Muscle layer of colon (tissue), 2 donors: ENCODE measurements at regions not wholly inside any gene's neighbourhood (a gene's known extent, or its start where the extent isn't known, plus 50 kb on each side); places are given as distances from the start of the nearest gene placed in this dataset.

Experiments
- H3K27ac ChIP-seq: one replicate; pipeline ENCODE4 v1.7.0; 2013; ENCODE audit warnings: low read depth, mild to moderate bottlenecking, low read length, moderate library complexity
- H3K27me3 ChIP-seq, 2 donors: one replicate each; pipeline ENCODE4 v1.7.0; 2013; ENCODE audit warnings: low read length in 2 of 2, mild to moderate bottlenecking in 2 of 2; ENCODE audit not compliant: insufficient read depth in 2 of 2, control insufficient read depth in 1 of 2
- H3K36me3 ChIP-seq: one replicate; pipeline ENCODE4 v1.7.0; 2013; ENCODE audit warnings: mild to moderate bottlenecking, low read length; ENCODE audit not compliant: insufficient read depth
- H3K4me1 ChIP-seq: one replicate; pipeline ENCODE4 v1.7.0; 2013; ENCODE audit warnings: mild to moderate bottlenecking, low read length; ENCODE audit not compliant: insufficient read depth
- H3K4me3 ChIP-seq, 2 donors: one replicate each; pipeline ENCODE4 v1.7.0; 2013; ENCODE audit warnings: low read length in 2 of 2, low read depth in 1 of 2, mild to moderate bottlenecking in 1 of 2, moderate library complexity in 1 of 2
- H3K9ac ChIP-seq: one replicate; pipeline ENCODE4 v1.7.0; 2013; ENCODE audit warnings: low read length
- H3K9me3 ChIP-seq: one replicate; pipeline ENCODE4 v1.7.0; 2013; ENCODE audit warnings: mild to moderate bottlenecking, low read length
- donor health status: abdominal sarcoma.
- donor health status: Adenocarcinoma of cecum.

DNA sequence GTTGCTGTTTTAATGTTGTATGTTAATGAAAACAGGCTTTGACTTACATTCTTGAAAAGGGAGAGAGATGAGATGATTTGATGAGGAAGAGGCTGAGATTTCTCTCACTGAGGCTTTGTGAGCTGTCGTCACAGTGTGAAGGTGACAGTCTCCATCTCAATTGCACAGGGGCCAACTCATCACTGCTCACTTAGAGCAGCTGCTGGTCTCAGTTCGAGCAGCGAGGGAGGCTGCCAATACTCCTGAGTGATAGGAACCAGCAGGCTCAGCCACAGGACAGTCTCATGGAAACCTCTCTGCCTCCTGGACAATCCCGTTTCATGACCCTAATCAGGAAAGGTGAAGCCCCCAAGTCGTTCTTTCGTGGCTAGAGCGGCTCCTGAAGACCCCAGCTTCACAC lies 170.7 kb upstream of the SOX11 start:
- H3K9me3 ChIP-seq, result no peaks in the 10 kb centered on the region
- H3K4me1 ChIP-seq, result peaks cover 21% of the 10 kb centered on the region
- no peak overlapping the region for H3K9ac ChIP-seq
- H3K27ac ChIP-seq, result no peak overlapping the region
- no peaks in the 10 kb centered on the region for H3K27me3 ChIP-seq
- no peak overlapping the region for H3K4me3 ChIP-seq
- no peaks in the 10 kb centered on the region for H3K36me3 ChIP-seq

DNA sequence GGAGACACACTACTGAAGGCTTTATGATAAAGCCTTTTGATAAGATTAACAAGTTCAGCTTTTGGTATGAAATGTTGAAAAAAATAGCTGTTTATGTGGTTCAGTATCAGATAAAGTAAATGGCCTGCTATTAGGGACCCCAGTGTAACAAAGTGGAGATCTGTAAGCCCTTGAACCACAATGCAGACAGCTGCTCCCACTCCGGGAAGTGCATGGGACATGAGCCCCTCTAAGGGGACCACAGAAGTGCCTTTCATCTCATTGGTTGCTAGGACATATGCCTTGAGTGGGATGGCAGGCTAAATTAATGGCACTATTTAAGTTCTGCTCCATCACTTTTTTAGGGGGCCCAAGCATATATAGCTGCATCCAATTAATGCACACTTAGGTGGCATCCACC lies 167.6 kb upstream of the SOX11 start:
- Histone ChIP-seq H3K27me3 (no peaks in the 10 kb centered on the region), H3K36me3 (no peaks in the 10 kb centered on the region), H3K9ac (no peak overlapping the region), H3K4me1 (peaks cover 21% of the 10 kb centered on the region), H3K4me3 (no peak overlapping the region), H3K9me3 (no peaks in the 10 kb centered on the region), H3K27ac (no peak overlapping the region)

DNA sequence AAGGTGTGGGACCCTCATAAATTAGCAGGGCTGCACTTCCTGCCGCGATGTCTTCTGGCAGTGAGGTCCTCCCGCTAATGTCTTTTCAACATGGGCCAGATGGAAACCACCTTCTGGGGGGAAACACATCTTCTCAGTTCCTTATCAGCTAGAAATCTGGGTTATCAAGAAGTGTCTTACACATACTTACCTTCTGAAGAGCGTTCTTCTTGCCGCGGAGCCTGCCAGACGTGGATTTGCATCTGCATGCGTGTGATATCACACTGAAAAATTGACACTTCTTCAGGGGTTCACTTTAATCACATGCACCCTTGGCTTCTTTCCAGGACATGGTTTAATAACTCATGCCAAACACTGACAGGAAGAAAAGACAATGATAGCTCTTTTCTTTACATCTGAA lies 163.5 kb upstream of the SOX11 start:
- no peaks in the 10 kb centered on the region for H3K9me3 ChIP-seq
- no peaks in the 10 kb centered on the region for H3K4me1 ChIP-seq
- no peak overlapping the region for H3K27ac ChIP-seq
- H3K9ac ChIP-seq, result no peak overlapping the region
- H3K27me3 ChIP-seq, result no peaks in the 10 kb centered on the region
- H3K36me3 ChIP-seq, result no peaks in the 10 kb centered on the region
- H3K4me3 ChIP-seq, result no peak overlapping the region

DNA sequence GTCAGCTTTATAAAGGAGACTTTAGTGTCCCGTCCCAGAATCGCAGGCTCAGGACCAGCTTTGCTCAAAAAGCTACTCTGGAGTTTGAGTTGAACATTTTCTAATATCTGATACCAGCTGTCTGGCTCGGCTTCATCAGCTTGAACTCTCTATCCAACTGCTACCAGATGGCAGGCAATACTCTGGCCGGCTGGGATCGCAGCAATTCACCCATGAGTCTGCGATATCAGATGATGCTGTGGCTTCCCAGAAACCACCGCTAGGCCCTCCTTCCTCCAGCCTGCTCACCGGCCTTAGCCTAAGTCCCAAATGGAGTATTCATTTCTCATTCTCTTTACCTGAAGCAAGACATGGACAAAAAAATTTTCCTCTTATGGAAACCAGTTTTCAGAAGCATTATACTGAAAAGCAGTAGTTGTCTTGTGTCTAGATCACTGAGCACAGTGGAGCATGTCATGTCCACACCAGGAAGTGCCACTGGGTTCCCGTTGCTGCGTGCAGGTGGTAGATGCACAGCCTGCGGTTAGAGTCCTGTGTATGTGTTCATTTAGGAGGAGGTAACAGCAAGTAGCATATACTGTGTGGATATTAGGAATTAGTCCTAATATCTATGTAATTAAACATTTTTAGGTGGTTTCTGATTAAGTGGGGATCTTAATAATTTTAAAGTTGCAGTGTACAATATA lies 162.0 kb upstream of the SOX11 start:
- H3K27ac ChIP-seq, result no peak overlapping the region
- no peaks in the 10 kb centered on the region for H3K9me3 ChIP-seq
- H3K36me3 ChIP-seq, result no peaks in the 10 kb centered on the region
- no peaks in the 10 kb centered on the region for H3K27me3 ChIP-seq
- H3K4me1 ChIP-seq, result no peaks in the 10 kb centered on the region
- H3K4me3 ChIP-seq, result no peak overlapping the region
- H3K9ac ChIP-seq, result no peak overlapping the region

DNA sequence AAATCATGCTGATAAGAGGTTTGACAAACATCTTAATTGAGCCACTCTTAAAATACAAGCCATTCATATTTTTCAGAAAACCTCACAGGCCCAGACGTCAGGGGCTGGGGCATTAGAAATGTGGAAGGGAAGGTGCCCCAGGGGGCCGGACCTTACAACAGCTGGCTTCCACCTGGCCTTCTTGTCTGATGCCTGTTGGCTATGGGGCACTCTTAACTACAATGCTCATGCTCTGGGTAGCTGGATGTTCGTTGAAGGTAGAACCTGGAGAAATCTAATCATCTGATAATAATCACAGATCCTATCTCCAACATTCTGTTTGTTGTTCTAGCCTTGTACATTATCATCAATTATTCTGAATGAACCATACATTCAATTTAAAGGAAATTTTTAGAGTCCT lies 156.9 kb upstream of the SOX11 start:
- Histone ChIP-seq H3K9me3 (no peaks in the 10 kb centered on the region), H3K27me3 (no peaks in the 10 kb centered on the region), H3K4me1 (peaks cover 22% of the 10 kb centered on the region), H3K27ac (no peak overlapping the region), H3K4me3 (no peak overlapping the region), H3K36me3 (no peaks in the 10 kb centered on the region), H3K9ac (no peak overlapping the region)

DNA sequence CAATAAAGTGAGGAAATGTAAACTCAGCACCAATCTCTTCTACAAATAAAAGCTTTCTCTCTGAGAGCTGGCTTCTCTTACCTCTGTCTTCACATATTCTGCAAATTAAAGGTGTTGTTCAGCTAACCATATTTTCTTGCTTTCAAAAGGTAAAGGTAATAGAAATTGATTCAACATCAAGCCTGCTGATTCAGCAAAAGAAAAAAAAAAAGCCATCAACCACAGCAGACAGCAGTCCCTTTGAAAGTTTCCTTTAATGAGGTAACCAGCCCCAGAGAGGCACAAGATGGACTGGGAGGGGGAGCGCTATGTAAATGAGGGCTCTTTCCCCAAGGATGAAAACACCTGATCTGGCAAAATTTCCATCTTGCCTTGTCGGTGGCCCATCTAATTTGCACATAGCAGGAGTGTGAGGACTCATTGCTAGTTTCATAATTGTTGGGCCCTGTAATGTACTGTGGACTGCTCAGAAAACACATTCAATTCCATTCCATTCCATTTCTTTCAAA lies 154.9 kb upstream of the SOX11 start:
- H3K4me3 ChIP-seq, result no peak overlapping the region
- H3K4me1 ChIP-seq, result peaks cover 29% of the 10 kb centered on the region
- no peaks in the 10 kb centered on the region for H3K36me3 ChIP-seq
- H3K9me3 ChIP-seq, result no peaks in the 10 kb centered on the region
- H3K27ac ChIP-seq, result no peak overlapping the region
- no peaks in the 10 kb centered on the region for H3K27me3 ChIP-seq
- no peak overlapping the region for H3K9ac ChIP-seq

DNA sequence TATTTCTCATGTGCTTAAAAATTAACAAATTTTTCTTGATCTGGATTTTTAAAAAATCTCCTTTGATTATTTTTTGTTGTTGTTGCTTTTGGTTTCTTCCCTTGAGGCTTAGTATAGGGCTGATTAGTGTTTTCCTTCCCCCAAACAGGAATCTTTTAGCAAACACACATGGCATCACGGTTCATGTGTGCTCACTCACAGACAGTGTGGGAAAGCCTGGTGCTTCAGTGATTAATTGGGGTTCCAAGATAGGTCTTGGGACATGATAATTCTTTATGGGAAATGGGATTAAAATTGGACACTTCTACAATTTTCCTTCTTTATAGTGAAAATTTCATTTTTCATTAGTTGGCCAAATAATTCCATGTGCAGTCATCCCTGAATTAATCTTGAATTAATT lies 153.9 kb upstream of the SOX11 start:
- no peaks in the 10 kb centered on the region for H3K27me3 ChIP-seq
- H3K4me3 ChIP-seq, result no peak overlapping the region
- H3K27ac ChIP-seq, result peak overlapping the region; percentile 35
- H3K36me3 ChIP-seq, result no peaks in the 10 kb centered on the region
- H3K9ac ChIP-seq, result no peak overlapping the region
- peaks cover 29% of the 10 kb centered on the region for H3K4me1 ChIP-seq
- H3K9me3 ChIP-seq, result no peaks in the 10 kb centered on the region

DNA sequence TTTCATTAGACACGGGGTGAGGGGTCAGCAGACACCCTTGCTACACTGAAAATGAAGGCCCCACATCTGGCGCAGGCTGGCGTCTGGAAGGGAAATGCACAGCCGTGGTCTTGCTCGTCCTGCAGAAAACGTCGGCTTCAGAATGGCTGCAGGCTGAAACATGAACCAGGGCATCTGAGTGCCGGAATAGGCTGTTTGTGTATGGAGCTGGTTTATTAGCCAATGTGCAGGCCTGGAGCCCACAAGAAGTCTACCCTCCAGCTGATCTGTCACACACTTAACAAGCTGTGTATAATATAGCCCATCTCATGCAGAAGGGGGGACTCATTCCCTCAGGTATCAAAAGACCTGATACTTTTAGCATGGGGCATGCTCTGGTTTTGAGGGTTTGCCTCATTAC lies 153.4 kb upstream of the SOX11 start:
- Histone ChIP-seq H3K9me3 (no peaks in the 10 kb centered on the region), H3K27ac (peak overlapping the region; percentile 35), H3K36me3 (no peaks in the 10 kb centered on the region), H3K9ac (no peak overlapping the region), H3K4me1 (peaks cover 29% of the 10 kb centered on the region), H3K4me3 (no peak overlapping the region), H3K27me3 (no peaks in the 10 kb centered on the region)

DNA sequence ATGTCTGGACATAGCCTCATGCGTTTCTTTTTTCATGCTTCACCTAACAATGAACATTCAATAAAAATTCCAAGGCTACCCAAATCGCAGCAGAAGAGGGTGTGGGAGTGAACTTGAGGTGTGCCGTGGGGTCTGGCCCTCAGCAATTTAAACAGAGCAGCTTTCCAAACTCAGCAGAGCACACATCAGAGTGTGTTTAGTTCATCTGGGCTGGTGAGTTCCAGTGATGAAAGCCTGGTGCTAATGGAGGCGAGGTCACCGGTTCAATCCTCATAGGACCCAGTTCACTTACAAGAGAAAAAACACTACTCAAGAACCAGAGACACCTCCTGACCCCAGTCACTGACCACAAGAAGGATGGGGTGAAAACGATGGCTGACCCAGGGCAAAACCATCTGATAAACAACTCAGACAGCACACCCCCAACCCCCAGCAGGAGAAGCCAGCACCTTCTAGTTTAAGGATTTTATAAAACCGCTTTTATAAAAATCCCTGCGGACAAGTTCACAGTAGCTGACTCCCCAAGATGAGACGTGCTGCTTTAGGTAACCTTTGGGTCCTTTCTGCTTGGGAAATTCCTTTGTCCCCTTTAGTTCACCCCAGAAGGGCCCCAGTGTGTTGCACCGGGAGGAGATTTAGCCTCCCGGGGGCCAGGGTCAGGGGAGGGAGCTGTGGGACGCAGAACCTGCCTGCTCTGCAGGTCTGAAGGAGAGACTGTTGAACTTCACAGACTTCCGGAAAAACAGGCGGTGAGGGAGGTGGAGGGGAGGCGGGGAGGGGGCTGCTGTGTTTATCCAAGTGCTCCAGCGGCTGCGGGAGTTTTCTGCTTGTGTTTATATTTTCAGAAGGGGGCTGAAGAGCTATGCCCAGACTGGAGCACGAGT lies 152.7 kb upstream of the SOX11 start:
- Histone ChIP-seq H3K4me1 (peaks cover 29% of the 10 kb centered on the region), H3K27ac (peak overlapping the region; percentile 35), H3K36me3 (no peaks in the 10 kb centered on the region), H3K9ac (no peak overlapping the region), H3K4me3 (no peak overlapping the region), H3K27me3 (no peaks in the 10 kb centered on the region), H3K9me3 (no peaks in the 10 kb centered on the region)

DNA sequence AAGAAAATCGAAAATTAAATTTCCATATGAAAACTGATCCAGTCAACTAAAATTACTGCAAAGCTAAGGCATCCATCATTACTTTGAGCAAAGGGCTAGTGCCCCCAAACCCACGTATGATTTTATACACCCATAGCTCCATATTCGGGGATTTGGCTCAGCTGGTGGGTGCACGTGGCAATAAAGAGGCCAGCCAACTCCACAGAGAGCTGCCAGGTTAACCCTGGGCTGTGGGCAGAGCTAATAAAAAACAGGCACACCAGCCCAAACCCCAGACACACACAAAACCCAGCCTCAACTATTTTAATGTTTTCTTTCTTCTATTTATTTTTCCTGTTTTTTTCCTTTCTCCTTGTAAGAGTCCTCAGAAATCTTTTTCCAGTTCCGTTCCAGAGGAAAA lies 151.3 kb upstream of the SOX11 start:
- no peak overlapping the region for H3K9ac ChIP-seq
- H3K9me3 ChIP-seq, result no peaks in the 10 kb centered on the region
- no peaks in the 10 kb centered on the region for H3K36me3 ChIP-seq
- H3K4me1 ChIP-seq, result peaks cover 29% of the 10 kb centered on the region
- H3K27ac ChIP-seq, result no peak overlapping the region
- H3K4me3 ChIP-seq, result no peak overlapping the region
- no peaks in the 10 kb centered on the region for H3K27me3 ChIP-seq

DNA sequence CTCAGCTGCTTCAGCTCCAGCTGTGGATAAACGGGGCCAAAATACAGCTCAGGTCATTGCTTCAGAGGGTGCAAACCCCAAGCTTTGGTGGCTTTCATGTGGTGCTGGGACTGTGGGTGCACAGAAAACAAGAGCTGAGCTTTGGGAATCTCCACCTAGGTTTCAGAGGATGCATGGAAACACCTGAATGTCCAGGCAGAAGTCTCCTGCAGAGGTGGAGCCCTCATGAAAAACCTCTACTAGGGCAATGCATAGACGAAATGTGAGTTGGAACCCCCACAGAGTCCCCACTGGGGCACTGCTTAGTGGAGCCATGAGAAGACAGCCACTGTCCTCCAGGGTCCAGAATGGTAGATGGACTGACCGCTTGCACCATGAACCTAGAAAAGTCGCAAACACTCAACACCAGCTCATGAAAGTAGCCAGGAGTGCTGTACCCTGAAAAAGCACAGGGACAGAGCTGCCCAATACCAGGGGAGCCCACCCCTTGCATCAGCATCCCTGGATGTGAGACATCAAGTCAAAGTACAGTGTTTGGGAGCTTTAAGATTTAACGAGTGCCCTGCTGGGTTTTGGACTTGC lies 147.9 kb upstream of the SOX11 start:
- Histone ChIP-seq H3K9ac (no peak overlapping the region), H3K4me3 (no peak overlapping the region), H3K36me3 (no peaks in the 10 kb centered on the region), H3K27ac (no peak overlapping the region), H3K27me3 (no peaks in the 10 kb centered on the region), H3K9me3 (no peaks in the 10 kb centered on the region), H3K4me1 (peaks cover 25% of the 10 kb centered on the region)
